PFSK-1 (cell line): ENCODE measurements at regions not wholly inside any gene's neighbourhood (a gene's known extent, or its start where the extent isn't known, plus 50 kb on each side); places are given as distances from the start of the nearest gene placed in this dataset.

Source experiments
- POLR2AphosphoS5 ChIP-seq: IDR thresholded peaks from 2 replicates; pipeline ENCODE4 v1.6.1; 2012; ENCODE audit warnings: low read depth, mild to moderate bottlenecking, control low read depth, low read length, moderate library complexity
- REST ChIP-seq, 2 experiments: IDR thresholded peaks; 2 replicates each; pipeline versions ENCODE4 v1.6.1 to v1.8.0; 2011 to 2012; ENCODE audit warnings: low read depth in 2 of 2, low read length in 2 of 2, control low read depth in 1 of 2, inconsistent platforms in 1 of 2, mild to moderate bottlenecking in 1 of 2, moderate library complexity in 1 of 2; ENCODE audit not compliant: insufficient read depth in 1 of 2
- SIN3A ChIP-seq: IDR thresholded peaks from 2 replicates; pipeline ENCODE4 v1.6.1; 2012; ENCODE audit warnings: mild to moderate bottlenecking, low read length, moderate library complexity, borderline replicate concordance; ENCODE audit not compliant: insufficient read depth

GRCh38 chr6:111995404-111995803, 58.5 kb upstream of the CCN6 start:
- TF ChIP-seq REST (IDR thresholded peaks at IDR 0.05; ENCODE audit: insufficient read depth in 1 of 2, low read depth in 2 of 2, low read length in 2 of 2): no peak
- no peak for TF ChIP-seq SIN3A
- TF ChIP-seq POLR2AphosphoS5: no peak
